Activated naive CD4-positive, alpha-beta T cell treated with anti-CD3 and anti-CD28 coated beads for 36 hours (primary cell): ENCODE measurements at regions not wholly inside any gene's neighbourhood (a gene's known extent, or its start where the extent isn't known, plus 50 kb on each side); places are given as distances from the start of the nearest gene placed in this dataset.
A peak's percentile ranks its signal among the peaks of the same experiment; 100 is the strongest.

ENCODE experiments used
- CTCF ChIA-PET: fragments of 350-600 bp; sonication (Branson Sonifier 250); formaldehyde crosslinking; loops from one replicate; lab custom pipeline; 2021; ENCODE audit warnings: antibody characterized with exemption; lab: Charles Lee
- DNase-seq: peaks from one replicate; pipeline ENCODE4 v3.0.0-alpha.2; 2020
- H3K27ac Mint-ChIP-seq: one replicate; pipeline ENCODE4 v1.8.0; 2021; ENCODE audit warnings: mild to moderate bottlenecking, mixed read lengths
- H3K27me3 Mint-ChIP-seq: one replicate; pipeline ENCODE4 v1.8.0; 2021; ENCODE audit warnings: low read depth, mixed read lengths
- H3K36me3 Mint-ChIP-seq: one replicate; pipeline ENCODE4 v1.8.0; 2021; ENCODE audit warnings: low read depth, mixed read lengths
- H3K4me1 Mint-ChIP-seq: one replicate; pipeline ENCODE4 v1.8.0; 2021; ENCODE audit warnings: low read depth, mixed read lengths
- H3K4me3 Mint-ChIP-seq: one replicate; pipeline ENCODE4 v1.8.0; 2021; ENCODE audit warnings: mild to moderate bottlenecking, moderate library complexity, mixed read lengths
- H3K9me3 Mint-ChIP-seq: one replicate; pipeline ENCODE4 v1.8.0; 2021; ENCODE audit warnings: mixed read lengths
- intact Hi-C: fragments of 100-400 bp; cut with micrococcal nuclease; formaldehyde crosslinking; loops from one replicate; pipeline ENCODE4 v1.15.1; 2023

GRCh38 chr1:239436286-239436685 is 49.9 kb downstream of the CHRM3 start:
- Mint-ChIP-seq H3K9me3 (no peaks in the 10 kb centered on the region), H3K4me1 (no peaks in the 10 kb centered on the region), H3K4me3 (no peak overlapping the region), H3K27ac (no peak overlapping the region), H3K27me3 (no peaks in the 10 kb centered on the region), H3K36me3 (no peaks in the 10 kb centered on the region)
- no peak for DNase-seq
- CTCF ChIA-PET = no interaction called here
- intact Hi-C loops = no loop called here

DNA sequence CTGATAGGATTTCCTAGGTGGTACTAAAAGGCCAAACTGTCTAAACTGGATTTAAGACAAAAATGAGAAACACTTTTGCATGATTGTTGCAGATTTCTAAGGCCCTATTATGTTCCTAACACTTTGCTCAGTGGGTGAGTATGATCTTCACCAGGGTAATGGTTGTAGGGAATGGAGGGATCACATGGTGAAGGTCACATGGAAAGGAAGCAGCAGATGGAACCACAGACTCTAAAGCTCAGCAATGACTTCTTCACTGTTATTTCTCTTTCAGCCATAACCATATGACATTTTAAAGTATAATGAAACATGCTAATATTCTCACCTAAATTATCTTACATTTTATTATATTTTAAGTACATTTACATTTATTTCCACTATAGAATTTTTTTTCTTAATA is 51.5 kb downstream of the CHRM3 start:
- CTCF ChIA-PET = no interaction called here
- Mint-ChIP-seq H3K9me3 (no peaks in the 10 kb centered on the region), H3K4me3 (no peak overlapping the region), H3K27me3 (no peaks in the 10 kb centered on the region), H3K36me3 (no peaks in the 10 kb centered on the region), H3K27ac (no peak overlapping the region), H3K4me1 (no peaks in the 10 kb centered on the region)
- intact Hi-C loops = no loop called here
- no peak for DNase-seq

DNA sequence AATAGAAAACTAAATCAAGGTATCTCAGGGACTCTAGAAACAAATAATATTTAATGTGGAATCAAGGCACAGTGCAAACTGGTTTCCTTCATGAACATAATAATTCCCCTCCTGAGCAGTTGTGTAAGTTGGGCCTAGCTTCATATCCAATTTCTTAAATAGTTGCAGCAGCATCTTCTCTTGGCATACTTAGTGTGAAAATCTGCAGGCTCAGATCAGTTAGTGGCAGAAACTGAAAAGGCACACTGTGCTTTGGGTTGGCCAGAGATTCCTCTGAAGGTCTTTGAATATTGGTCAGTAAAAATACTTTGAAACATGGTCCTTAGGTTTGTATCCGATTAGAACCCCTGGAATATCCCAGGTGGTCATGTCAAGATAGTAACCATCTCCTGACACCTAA is 52.5 kb downstream of the CHRM3 start:
- no peak overlapping the region for H3K4me3 Mint-ChIP-seq
- no peaks in the 10 kb centered on the region for H3K36me3 Mint-ChIP-seq
- no peaks in the 10 kb centered on the region for H3K4me1 Mint-ChIP-seq
- intact Hi-C loops = no loop called here
- DNase-seq = no peak
- H3K27ac Mint-ChIP-seq = no peak overlapping the region
- H3K27me3 Mint-ChIP-seq = no peaks in the 10 kb centered on the region
- CTCF ChIA-PET = interaction anchor here (0.6 kb wide), 1 partner anchor 447 kb away, joined by 3 read pairs; no protein-coding TSS in a partner anchor
- H3K9me3 Mint-ChIP-seq = no peaks in the 10 kb centered on the region

DNA sequence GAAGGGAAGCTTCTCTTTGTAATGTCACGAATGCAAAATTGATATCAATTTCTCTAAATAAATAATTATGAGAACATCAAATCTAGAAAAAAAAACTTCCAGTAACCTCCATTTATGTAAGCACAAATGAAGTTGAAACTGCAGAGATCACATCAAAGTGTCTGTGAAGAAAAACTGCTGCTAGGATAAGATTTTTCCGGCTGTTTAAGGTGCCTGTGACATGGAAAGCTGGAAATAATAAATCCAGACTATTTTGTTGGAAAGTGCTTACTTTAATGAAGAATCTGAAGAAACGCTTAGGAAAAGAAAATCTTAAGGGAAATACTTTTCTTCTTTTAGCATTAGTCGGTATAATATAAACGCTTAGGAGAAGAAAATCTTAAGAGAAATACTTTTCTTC is 57.0 kb downstream of the CHRM3 start:
- no peak for DNase-seq
- H3K9me3 Mint-ChIP-seq = no peaks in the 10 kb centered on the region
- no peaks in the 10 kb centered on the region for H3K4me1 Mint-ChIP-seq
- no peak overlapping the region for H3K4me3 Mint-ChIP-seq
- intact Hi-C loops = no loop called here
- no peak overlapping the region for H3K27ac Mint-ChIP-seq
- CTCF ChIA-PET = no interaction called here
- H3K36me3 Mint-ChIP-seq = no peaks in the 10 kb centered on the region
- no peaks in the 10 kb centered on the region for H3K27me3 Mint-ChIP-seq

- no peaks in the 10 kb centered on the region for H3K4me1 Mint-ChIP-seq
- no peak overlapping the region for H3K4me3 Mint-ChIP-seq
- no peak overlapping the region for H3K27ac Mint-ChIP-seq
- no peaks in the 10 kb centered on the region for H3K27me3 Mint-ChIP-seq
- H3K36me3 Mint-ChIP-seq = no peaks in the 10 kb centered on the region
- H3K9me3 Mint-ChIP-seq = no peaks in the 10 kb centered on the region
- CTCF ChIA-PET = no interaction called here
- intact Hi-C loops = no loop called here
- DNase-seq = no peak
These were observed 60.2 kb downstream of the CHRM3 start for GRCh38 chr1:239446611-239447010.

DNA sequence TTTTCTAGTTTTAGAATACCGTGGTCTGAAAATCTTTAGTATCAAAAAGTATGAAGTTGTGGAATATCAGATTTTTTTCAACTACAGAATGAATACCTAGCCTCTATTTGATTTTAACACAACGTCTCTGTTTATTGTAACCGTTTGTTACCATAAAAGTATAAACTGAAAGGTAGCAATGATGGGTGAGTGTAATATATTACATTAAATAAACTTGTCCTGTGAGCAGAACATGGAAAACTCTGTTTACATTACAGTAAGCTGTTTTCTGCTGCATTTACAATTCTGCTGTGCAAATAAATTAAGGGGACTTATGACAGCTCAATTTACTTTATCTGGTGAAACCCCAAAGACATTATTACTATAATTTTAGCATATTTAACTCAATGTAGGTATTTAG is 62.5 kb downstream of the CHRM3 start:
- no peaks in the 10 kb centered on the region for H3K9me3 Mint-ChIP-seq
- no peak overlapping the region for H3K4me3 Mint-ChIP-seq
- intact Hi-C loops = no loop called here
- no peaks in the 10 kb centered on the region for H3K36me3 Mint-ChIP-seq
- DNase-seq = no peak
- CTCF ChIA-PET = interaction anchor here (0.7 to 0.8 kb wide), 2 partner anchors 14 to 449 kb away, joined by 3 read pairs; no protein-coding TSS in a partner anchor
- H3K27ac Mint-ChIP-seq = no peak overlapping the region
- no peaks in the 10 kb centered on the region for H3K4me1 Mint-ChIP-seq
- H3K27me3 Mint-ChIP-seq = no peaks in the 10 kb centered on the region

GRCh38 chr1:239455743-239456142 is 69.4 kb downstream of the CHRM3 start:
- H3K9me3 Mint-ChIP-seq = peaks cover 6% of the 10 kb centered on the region
- intact Hi-C loops = no loop called here
- CTCF ChIA-PET = no interaction called here
- no peak overlapping the region for H3K4me3 Mint-ChIP-seq
- H3K36me3 Mint-ChIP-seq = no peaks in the 10 kb centered on the region
- no peaks in the 10 kb centered on the region for H3K27me3 Mint-ChIP-seq
- no peak for DNase-seq
- no peak overlapping the region for H3K27ac Mint-ChIP-seq
- peaks cover 10% of the 10 kb centered on the region for H3K4me1 Mint-ChIP-seq

GRCh38 chr1:239456788-239457187 is 70.4 kb downstream of the CHRM3 start:
- intact Hi-C loops = no loop called here
- Mint-ChIP-seq H3K27me3 (no peaks in the 10 kb centered on the region), H3K9me3 (peaks cover 6% of the 10 kb centered on the region), H3K4me1 (peaks cover 10% of the 10 kb centered on the region), H3K36me3 (no peaks in the 10 kb centered on the region), H3K4me3 (no peak overlapping the region), H3K27ac (no peak overlapping the region)
- DNase-seq = no peak
- CTCF ChIA-PET = no interaction called here

DNA sequence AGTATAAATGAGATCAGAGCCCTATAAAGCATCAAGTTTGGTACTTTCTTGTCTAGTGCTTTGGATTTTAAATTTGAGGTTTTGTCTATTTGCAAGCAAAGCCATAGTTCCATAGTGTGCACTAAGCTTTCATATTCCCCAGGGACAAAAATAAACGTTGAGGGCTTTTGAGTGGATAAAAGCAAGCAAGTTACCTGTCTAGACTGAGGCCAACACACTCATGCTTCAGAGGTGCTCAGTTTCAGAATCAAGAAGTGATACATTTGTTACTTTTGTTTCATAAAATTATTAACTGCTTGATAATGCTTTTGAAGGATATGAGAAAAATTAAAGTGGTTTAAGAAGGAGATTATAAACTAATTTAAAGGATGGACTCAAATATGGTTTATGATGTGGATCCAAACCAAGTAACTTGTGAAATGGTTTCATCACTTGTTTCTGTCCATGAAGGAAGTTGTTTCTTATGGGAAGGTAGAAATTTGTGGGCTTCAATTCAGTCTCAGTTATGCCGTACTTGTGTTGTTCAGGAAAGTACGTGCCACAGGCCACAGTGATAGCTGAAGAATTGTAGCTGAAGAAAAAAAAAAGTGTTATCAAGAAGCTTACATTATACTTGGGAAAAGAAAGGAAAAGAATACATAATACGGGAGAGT is 71.2 kb downstream of the CHRM3 start:
- no peaks in the 10 kb centered on the region for H3K27me3 Mint-ChIP-seq
- H3K4me3 Mint-ChIP-seq = peak overlapping the region; percentile 25
- no peak for DNase-seq
- intact Hi-C loops = no loop called here
- CTCF ChIA-PET = interaction anchor here (0.9 kb wide), 1 partner anchor 26 kb away, joined by 3 read pairs; no protein-coding TSS in a partner anchor
- no peaks in the 10 kb centered on the region for H3K36me3 Mint-ChIP-seq
- H3K4me1 Mint-ChIP-seq = peaks cover 10% of the 10 kb centered on the region
- peaks cover 6% of the 10 kb centered on the region for H3K9me3 Mint-ChIP-seq
- peak overlapping the region; percentile 37 for H3K27ac Mint-ChIP-seq

- CTCF ChIA-PET = interaction anchor here (0.9 kb wide), 1 partner anchor 25 kb away, joined by 3 read pairs; no protein-coding TSS in a partner anchor
- H3K4me3 Mint-ChIP-seq = peak overlapping the region; percentile 2
- intact Hi-C loops = no loop called here
These were observed 71.8 kb downstream of the CHRM3 start for GRCh38 chr1:239458144-239458500.

DNA sequence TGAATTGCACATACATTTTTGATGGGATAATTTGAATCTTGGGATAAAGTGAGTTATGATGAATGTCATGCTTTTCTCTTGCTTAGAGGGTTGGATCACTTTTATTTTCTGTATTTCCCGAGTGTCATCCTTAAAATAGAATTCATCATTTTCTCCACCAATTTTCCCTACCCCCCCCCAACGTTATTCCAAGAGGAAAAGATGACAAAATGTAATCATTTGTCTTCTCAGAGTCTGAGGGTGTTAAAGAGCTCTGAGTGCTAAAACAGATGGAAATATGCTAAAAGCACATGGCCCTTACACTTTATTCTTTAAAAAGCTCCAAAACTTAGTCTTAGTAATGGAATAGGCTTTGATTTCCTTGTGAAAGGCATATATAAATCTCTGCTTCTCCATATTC is 81.4 kb downstream of the CHRM3 start:
- Mint-ChIP-seq H3K36me3 (no peaks in the 10 kb centered on the region), H3K27ac (no peak overlapping the region), H3K27me3 (peaks cover 2% of the 10 kb centered on the region), H3K4me1 (no peaks in the 10 kb centered on the region), H3K9me3 (no peaks in the 10 kb centered on the region), H3K4me3 (no peak overlapping the region)
- DNase-seq = no peak
- CTCF ChIA-PET = no interaction called here
- intact Hi-C loops = no loop called here

More at GRCh38 chr1:239458144-239458500, 71.8 kb downstream of the CHRM3 start:
- DNase-seq = peak; percentile 13
- Mint-ChIP-seq H3K36me3 (no peaks in the 10 kb centered on the region), H3K27me3 (no peaks in the 10 kb centered on the region), H3K9me3 (peaks cover 6% of the 10 kb centered on the region), H3K4me1 (peaks cover 10% of the 10 kb centered on the region), H3K27ac (no peak overlapping the region)

GRCh38 chr1:239478069-239478468 is 91.7 kb downstream of the CHRM3 start:
- Mint-ChIP-seq H3K27me3 (no peaks in the 10 kb centered on the region), H3K4me1 (no peaks in the 10 kb centered on the region), H3K9me3 (peaks cover 19% of the 10 kb centered on the region), H3K27ac (no peak overlapping the region), H3K36me3 (peaks cover 5% of the 10 kb centered on the region), H3K4me3 (no peak overlapping the region)
- CTCF ChIA-PET = no interaction called here
- no peak for DNase-seq
- intact Hi-C loops = no loop called here

DNA sequence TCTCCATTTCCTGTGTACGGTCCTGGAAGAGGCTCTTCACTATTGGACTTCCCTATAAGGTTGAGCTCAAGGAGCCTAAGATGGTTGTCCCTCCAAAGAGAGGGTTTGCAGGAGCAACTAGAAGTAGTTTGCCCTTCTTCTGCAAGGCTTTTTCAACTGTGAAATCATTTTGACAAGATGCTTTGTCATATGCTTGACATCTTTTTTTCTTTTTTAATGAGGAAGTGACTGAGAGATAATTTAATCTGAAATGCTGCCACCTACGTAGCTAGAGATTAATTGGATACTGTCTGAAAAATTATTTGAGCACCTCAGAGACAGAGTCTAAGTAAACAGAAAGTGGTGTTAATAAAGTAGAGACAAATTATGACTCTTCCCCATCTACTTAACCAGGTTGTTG is 97.0 kb downstream of the CHRM3 start:
- Mint-ChIP-seq H3K27ac (no peak overlapping the region), H3K9me3 (peaks cover 8% of the 10 kb centered on the region), H3K36me3 (peaks cover 5% of the 10 kb centered on the region), H3K4me3 (no peak overlapping the region), H3K27me3 (no peaks in the 10 kb centered on the region), H3K4me1 (no peaks in the 10 kb centered on the region)
- intact Hi-C loops = no loop called here
- DNase-seq = no peak
- CTCF ChIA-PET = interaction anchor here (0.9 kb wide), 1 partner anchor 25 kb away, joined by 3 read pairs; no protein-coding TSS in a partner anchor
